ENCODE measurements at regions not wholly inside any gene's neighbourhood (a gene's known extent, or its start where the extent isn't known, plus 50 kb on each side); places are given as distances from the start of the nearest gene placed in this dataset.

DNA sequence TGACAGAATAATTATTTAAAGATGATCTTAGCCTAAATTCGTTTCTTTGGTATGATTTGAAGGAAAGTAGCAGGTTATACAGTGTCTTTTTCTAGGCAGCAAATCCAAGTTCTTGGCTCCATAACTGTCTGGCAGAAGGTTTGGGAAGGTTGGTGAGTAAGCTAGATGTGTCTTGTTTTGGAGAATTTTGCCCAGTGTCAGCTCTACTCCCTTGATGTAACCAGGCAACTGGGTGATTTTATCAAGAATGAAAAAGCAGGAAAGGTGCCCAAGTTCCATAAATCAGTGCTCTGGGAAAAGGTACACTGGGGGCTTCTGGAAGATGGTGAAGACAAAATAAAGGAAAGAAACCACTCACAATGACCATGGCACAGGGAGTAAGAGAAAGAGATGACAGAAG lies 71.5 kb upstream of the USP47 start:
- no peak overlapping the region for H3K4me3 ChIP-seq (replicated peaks in 1 of 3)
- DNase-seq, result no peak

DNA sequence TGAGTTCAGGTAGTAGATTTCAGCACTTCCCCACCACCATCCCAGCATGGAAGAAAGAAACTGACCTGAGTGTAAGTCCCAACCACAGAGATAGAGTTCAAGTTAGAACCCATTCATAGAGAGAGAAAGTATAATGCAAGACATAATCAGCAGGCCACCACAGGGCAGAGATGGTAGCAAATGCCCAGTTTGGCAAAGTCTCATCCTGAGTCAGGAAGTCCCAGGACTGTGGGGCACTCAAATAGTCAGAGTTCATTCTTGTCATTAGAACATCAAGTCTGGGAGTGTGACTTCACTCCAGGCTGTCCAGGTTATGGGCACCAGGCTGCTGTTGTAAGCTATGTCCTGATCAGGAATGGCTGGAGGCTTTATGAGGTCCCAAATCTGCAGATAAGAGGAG lies 72.0 kb upstream of the USP47 start:
- TF ChIP-seq, protein P1, sequence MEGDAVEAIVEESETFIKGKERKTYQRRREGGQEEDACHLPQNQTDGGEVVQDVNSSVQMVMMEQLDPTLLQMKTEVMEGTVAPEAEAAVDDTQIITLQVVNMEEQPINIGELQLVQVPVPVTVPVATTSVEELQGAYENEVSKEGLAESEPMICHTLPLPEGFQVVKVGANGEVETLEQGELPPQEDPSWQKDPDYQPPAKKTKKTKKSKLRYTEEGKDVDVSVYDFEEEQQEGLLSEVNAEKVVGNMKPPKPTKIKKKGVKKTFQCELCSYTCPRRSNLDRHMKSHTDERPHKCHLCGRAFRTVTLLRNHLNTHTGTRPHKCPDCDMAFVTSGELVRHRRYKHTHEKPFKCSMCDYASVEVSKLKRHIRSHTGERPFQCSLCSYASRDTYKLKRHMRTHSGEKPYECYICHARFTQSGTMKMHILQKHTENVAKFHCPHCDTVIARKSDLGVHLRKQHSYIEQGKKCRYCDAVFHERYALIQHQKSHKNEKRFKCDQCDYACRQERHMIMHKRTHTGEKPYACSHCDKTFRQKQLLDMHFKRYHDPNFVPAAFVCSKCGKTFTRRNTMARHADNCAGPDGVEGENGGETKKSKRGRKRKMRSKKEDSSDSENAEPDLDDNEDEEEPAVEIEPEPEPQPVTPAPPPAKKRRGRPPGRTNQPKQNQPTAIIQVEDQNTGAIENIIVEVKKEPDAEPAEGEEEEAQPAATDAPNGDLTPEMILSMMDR (IDR thresholded peaks at IDR 0.05), result no peak
- TF ChIP-seq POLR2A (IDR thresholded peaks at IDR 0.05), result no peak
- Histone ChIP-seq H3K9me3 (no peaks in the 10 kb centered on the region), H3K4me3 (replicated peaks in 1 of 3) (no peak overlapping the region), H3K36me3 (no peaks in the 10 kb centered on the region), H3K27ac (no peak overlapping the region), H3K27me3 (no peaks in the 10 kb centered on the region), H3K4me1 (no peaks in the 10 kb centered on the region)
- intact Hi-C loops (cut with DNase I), result no loop called here
- DNase-seq, result no peak

More for the DNA sequence above, 71.5 kb upstream of the USP47 start:
- Histone ChIP-seq H3K4me1 (no peaks in the 10 kb centered on the region), H3K36me3 (no peaks in the 10 kb centered on the region), H3K27me3 (no peaks in the 10 kb centered on the region), H3K9me3 (no peaks in the 10 kb centered on the region), H3K27ac (no peak overlapping the region)
- intact Hi-C loops (cut with DNase I), result no loop called here
- TF ChIP-seq POLR2A (IDR thresholded peaks at IDR 0.05), result no peak
- TF ChIP-seq, protein P1 (IDR thresholded peaks at IDR 0.05), result no peak
- WGBS, 2 donors, result 76 to 80% methylated on average over 1 of the region's 1 CpG

DNA sequence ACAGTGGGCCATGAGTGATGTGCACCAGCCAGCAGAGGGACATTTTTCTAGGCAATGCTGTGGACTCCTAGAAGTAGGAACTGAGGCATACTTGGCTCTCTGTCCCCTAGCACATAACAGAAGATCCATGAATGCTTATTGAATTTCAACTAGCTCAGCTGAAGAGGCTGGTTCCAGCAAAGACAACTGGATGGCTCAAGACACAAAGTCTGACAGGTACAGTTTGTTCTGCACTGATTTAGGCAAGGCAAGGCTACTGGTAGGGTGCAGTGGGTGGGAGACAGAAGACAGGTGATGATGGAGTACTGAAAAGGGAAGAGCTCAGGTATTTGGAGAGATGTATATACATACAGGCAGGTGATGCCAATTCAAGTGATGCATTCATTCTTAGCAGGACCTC lies 72.4 kb upstream of the USP47 start:
- Histone ChIP-seq H3K4me1 (no peaks in the 10 kb centered on the region), H3K36me3 (no peaks in the 10 kb centered on the region), H3K27me3 (no peaks in the 10 kb centered on the region), H3K9me3 (no peaks in the 10 kb centered on the region), H3K27ac (no peak overlapping the region), H3K4me3 (replicated peaks in 1 of 3) (no peak overlapping the region)
- intact Hi-C loops (cut with DNase I), result no loop called here
- TF ChIP-seq, protein P1 (IDR thresholded peaks at IDR 0.05), result no peak
- DNase-seq, result no peak

DNA sequence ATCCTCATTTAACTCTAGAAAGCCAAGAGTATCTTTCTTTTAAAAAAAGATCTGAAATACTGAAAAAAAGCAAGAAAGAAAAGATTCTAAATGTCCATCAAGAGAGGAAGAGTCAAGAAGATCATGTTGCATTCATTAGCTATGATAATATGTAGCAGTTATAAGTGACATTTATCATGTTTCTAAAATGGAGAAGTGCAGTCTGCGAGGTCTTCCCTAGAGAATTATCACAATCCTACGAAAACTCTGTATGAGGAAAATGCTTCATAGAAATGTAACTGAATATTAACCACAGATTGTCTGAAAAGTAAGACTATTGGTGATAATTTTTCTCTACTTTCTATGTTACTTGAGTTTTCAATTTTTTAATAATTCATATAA lies 77.4 kb upstream of the USP47 start:
- Histone ChIP-seq H3K4me3 (replicated peaks in 1 of 3) (no peak overlapping the region), H3K27me3 (no peaks in the 10 kb centered on the region), H3K9me3 (no peaks in the 10 kb centered on the region), H3K27ac (no peak overlapping the region), H3K4me1 (no peaks in the 10 kb centered on the region), H3K36me3 (no peaks in the 10 kb centered on the region)
- TF ChIP-seq POLR2A (IDR thresholded peaks at IDR 0.05), result no peak
- TF ChIP-seq, protein P1 (IDR thresholded peaks at IDR 0.05), result no peak
- intact Hi-C loops (cut with DNase I), result no loop called here
- 80 to 81% methylated on average over 2 of the region's 2 CpGs for WGBS, 2 donors
- no peak for DNase-seq

DNA sequence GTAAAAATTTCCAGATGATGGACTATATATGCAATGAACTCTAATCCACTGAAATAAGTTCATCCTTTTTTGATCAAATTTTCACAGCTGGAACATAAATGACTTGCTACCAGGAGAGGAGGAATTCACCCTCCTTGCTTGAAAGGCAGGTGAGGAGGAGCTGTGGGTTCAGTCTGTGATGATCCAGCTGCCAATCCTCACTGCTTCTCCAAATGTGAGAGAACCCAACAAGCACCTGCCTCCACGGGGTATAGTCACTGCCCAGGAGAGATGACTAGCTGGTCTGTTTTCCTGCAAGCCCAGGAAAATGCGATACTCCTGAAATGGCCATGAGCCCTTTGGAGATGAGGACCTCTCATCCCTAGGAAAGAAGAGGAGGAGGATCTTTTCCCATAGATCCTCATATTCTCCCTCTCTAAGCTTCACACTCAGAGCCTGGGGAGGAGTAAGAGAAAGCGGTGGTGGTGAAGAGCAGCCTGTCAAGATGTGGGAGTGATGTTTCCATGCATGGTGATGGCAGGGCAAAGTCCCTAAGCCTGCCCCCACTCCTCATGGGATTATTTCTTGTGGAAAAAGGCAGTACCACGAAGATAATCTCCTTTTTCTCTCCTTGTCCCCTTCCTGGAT lies 77.9 kb upstream of the USP47 start:
- Histone ChIP-seq H3K27me3 (no peaks in the 10 kb centered on the region), H3K4me3 (replicated peaks in 1 of 3) (no peak overlapping the region), H3K9me3 (no peaks in the 10 kb centered on the region), H3K27ac (no peak overlapping the region), H3K36me3 (no peaks in the 10 kb centered on the region), H3K4me1 (no peaks in the 10 kb centered on the region)
- DNase-seq, result no peak
- no peak for TF ChIP-seq POLR2A (IDR thresholded peaks at IDR 0.05)
- TF ChIP-seq, protein P1 (IDR thresholded peaks at IDR 0.05), result no peak
- intact Hi-C loops (cut with DNase I), result no loop called here
- 73 to 74% methylated on average over 4 of the region's 4 CpGs for WGBS, 2 donors

Measured in thyroid gland (tissue), 4 donors.